A673 (cell line): ENCODE measurements at regions not wholly inside any gene's neighbourhood (a gene's known extent, or its start where the extent isn't known, plus 50 kb on each side); places are given as distances from the start of the nearest gene placed in this dataset.
"Not testable (repeated sequence)": the region's sequence is repeated elsewhere in the genome, so short reads cannot be mapped to it uniquely, and the experiment has no call there.

ENCODE experiments used
- BruUV-seq: library from RNA; stranded (reverse); fragments of 400-500 nt; replicated peaks from 2 replicates; lab custom pipeline; 2021; lab: Mats Ljungman, UMichigan
- CTCF ChIA-PET: fragments of 300-600 bp; sonication (Branson Sonifier 250); formaldehyde crosslinking; loops from one replicate; lab custom pipeline; 2022; ENCODE audit warnings: antibody characterized with exemption; lab: Charles Lee
- POLR2A ChIA-PET: fragments of 300-600 bp; sonication (Branson Sonifier 250); formaldehyde crosslinking; loops from one replicate; lab custom pipeline; 2022; ENCODE audit warnings: antibody characterized with exemption; ENCODE audit not compliant: low non-redundant PET; lab: Charles Lee
- DNase-seq: peaks from one replicate; pipeline ENCODE4 v3.0.0-alpha.2; 2015; ENCODE audit warnings: low spot score
- H3K27ac ChIP-seq: fragments of 200-600 bp; sonication (generic); 2 replicates; pipeline ENCODE4 v1.5.1; 2016; ENCODE audit warnings: mixed run types, low read depth, mild to moderate bottlenecking, mixed read lengths, antibody characterized with exemption, low read length; ENCODE audit not compliant: poor library complexity, severe bottlenecking
- H3K27me3 ChIP-seq: fragments of 200-600 bp; sonication (generic); replicated peaks from 2 replicates; pipeline ENCODE4 v1.6.1; 2017; ENCODE audit warnings: mixed run types, low read depth, mild to moderate bottlenecking, mixed read lengths, antibody characterized with exemption, low read length; ENCODE audit not compliant: insufficient read depth, poor library complexity
- H3K36me3 ChIP-seq: fragments of 200-600 bp; sonication (generic); 2 replicates; pipeline ENCODE4 v1.6.1; 2016; ENCODE audit warnings: mixed run types, mild to moderate bottlenecking, mixed read lengths, antibody characterized with exemption, low read length; ENCODE audit not compliant: insufficient read depth, poor library complexity, severe bottlenecking
- H3K4me1 ChIP-seq: fragments of 200-600 bp; sonication (generic); 2 replicates; pipeline ENCODE4 v1.6.1; 2017; ENCODE audit warnings: mixed run types, mild to moderate bottlenecking, mixed read lengths, antibody characterized with exemption, low read length; ENCODE audit not compliant: insufficient read depth, poor library complexity, severe bottlenecking
- H3K4me3 ChIP-seq: fragments of 200-600 bp; sonication (generic); 2 replicates; pipeline ENCODE4 v1.5.1; 2016; ENCODE audit warnings: low read depth, mixed run types, mild to moderate bottlenecking, mixed read lengths, low read length; ENCODE audit not compliant: poor library complexity, severe bottlenecking
- H3K9me3 ChIP-seq: fragments of 200-600 bp; sonication (generic); 2 replicates; pipeline ENCODE4 v1.6.1; 2016; ENCODE audit warnings: mixed run types, low read depth, mild to moderate bottlenecking, mixed read lengths, antibody characterized with exemption, low read length; ENCODE audit not compliant: poor library complexity, severe bottlenecking
- EZH2 ChIP-seq: fragments of 200-600 bp; sonication (generic); IDR thresholded peaks from 2 replicates; pipeline ENCODE4 v1.6.1; 2017; ENCODE audit warnings: borderline replicate concordance, low read depth, mild to moderate bottlenecking, mixed read lengths, antibody characterized with exemption, low read length; ENCODE audit not compliant: poor library complexity, severe bottlenecking
- intact Hi-C: fragments of 100-400 bp; cut with micrococcal nuclease; formaldehyde crosslinking; loops from one replicate; pipeline ENCODE4 v1.10.0; 2022; ENCODE audit not compliant: unreplicated experiment
- TF ChIP-seq, protein P1 (sequence below): fragments of 300-800, 200-600 bp; sonication (generic); conservative IDR thresholded peaks from 2 replicates; pipeline ENCODE4 v1.5.1; 2017; ENCODE audit warnings: low read depth, mild to moderate bottlenecking, antibody characterized with exemption, low read length, moderate library complexity, mixed read lengths

DNA sequence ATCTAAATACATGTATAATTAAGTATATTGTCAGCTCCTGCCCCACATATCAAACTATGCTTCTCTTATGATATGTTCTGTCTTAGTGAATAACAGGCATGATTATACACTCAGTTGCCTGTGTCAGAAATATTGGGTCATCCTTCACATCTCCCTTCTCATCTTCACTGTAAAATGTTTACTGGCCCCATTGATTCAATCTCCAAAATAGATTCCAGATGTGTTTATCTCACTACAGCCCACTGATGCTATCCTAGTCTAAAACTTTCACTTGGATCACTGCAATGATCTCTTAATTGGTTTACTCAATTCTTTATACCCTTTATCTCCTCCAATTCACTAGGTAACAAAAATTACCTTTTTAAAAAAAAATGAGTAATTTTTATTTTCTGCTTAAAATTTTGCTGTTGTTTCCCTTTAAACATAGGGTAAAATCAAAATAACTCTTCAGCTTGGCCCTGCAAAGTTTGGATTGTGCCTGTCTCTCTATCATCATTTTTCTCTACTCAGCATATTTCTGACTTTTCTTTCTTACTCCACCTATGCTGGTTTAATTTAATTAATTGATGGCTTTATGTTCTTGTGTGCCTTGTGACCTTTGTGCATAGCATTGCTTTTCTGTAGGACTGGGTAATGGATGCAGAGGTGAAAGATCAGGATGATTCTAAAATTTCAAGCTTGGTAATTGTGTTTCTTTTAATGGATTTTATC is 233.9 kb upstream of the FOXP2 start:
- H3K27ac ChIP-seq, result no peak overlapping the region

DNA sequence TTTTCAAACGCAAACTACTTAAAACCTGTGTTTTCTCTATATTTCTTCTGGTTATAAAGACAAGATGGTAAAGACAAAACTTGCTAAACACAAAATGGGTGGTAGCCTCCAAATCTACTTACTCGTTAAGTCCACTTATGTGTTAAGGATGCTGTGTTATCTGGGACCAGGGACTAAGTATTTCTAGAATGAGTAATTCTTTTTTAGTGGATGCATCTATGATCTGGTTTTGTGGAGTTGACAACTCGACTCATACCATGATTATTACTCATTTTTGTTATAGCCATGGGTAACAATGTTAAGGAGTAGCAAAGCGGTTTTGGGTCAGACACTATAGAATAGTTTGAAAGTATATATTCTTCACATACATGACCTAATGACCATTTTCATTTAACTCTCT is 239.5 kb upstream of the FOXP2 start:
- POLR2A ChIA-PET, result no interaction called here
- CTCF ChIA-PET, result no interaction called here
- Histone ChIP-seq H3K4me3 (no peak overlapping the region), H3K27me3 (no peaks in the 10 kb centered on the region), H3K27ac (no peak overlapping the region), H3K9me3 (no peaks in the 10 kb centered on the region), H3K4me1 (no peaks in the 10 kb centered on the region), H3K36me3 (no peaks in the 10 kb centered on the region)
- no peak for DNase-seq
- TF ChIP-seq, protein P1, sequence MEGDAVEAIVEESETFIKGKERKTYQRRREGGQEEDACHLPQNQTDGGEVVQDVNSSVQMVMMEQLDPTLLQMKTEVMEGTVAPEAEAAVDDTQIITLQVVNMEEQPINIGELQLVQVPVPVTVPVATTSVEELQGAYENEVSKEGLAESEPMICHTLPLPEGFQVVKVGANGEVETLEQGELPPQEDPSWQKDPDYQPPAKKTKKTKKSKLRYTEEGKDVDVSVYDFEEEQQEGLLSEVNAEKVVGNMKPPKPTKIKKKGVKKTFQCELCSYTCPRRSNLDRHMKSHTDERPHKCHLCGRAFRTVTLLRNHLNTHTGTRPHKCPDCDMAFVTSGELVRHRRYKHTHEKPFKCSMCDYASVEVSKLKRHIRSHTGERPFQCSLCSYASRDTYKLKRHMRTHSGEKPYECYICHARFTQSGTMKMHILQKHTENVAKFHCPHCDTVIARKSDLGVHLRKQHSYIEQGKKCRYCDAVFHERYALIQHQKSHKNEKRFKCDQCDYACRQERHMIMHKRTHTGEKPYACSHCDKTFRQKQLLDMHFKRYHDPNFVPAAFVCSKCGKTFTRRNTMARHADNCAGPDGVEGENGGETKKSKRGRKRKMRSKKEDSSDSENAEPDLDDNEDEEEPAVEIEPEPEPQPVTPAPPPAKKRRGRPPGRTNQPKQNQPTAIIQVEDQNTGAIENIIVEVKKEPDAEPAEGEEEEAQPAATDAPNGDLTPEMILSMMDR, result no peak
- TF ChIP-seq EZH2, result no peak
- no TSS peak for BruUV-seq
- intact Hi-C loops, result no loop called here

More for the DNA sequence above, 233.9 kb upstream of the FOXP2 start:
- Histone ChIP-seq H3K36me3 (no peaks in the 10 kb centered on the region), H3K4me1 (no peaks in the 10 kb centered on the region), H3K27me3 (peaks cover 25% of the 10 kb centered on the region), H3K4me3 (no peak overlapping the region), H3K9me3 (no peaks in the 10 kb centered on the region)
- BruUV-seq, result no TSS peak
- DNase-seq, result no peak
- TF ChIP-seq EZH2, result no peak
- TF ChIP-seq, protein P1, result no peak
- intact Hi-C loops, result no loop called here
- POLR2A ChIA-PET, result no interaction called here
- CTCF ChIA-PET, result no interaction called here

DNA sequence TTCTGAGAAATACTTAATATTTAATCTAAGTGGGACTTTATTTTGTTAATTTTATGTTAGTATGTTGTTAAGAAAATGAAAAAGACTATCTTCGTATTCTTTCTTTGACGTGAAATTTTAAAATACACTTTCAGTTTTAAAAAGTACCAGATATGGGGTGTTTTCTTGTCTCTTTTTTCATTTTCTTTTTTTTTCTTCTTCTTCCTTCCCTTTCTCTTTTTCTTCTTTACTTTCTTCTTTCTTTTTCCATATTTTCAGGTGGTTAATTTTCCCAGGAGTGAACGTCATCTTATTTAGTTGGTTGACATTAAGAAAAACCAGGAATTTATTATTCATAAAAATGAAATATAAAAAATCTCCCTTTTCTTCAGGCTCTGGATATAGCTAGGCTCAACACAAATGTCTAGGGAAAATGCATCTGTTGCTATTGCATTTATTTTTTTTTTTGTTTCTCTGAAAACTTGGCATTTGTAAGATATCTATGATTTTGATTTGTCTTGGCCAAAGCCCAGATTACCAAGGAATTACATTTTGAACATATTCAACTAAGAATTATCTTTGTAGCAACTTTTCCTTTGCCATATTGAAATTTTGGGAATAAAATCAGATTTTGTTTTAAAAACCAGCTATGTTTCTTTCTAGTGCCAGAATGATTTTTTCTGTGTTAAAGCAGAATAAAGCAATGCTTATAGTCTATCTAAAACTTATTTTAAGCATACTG is 241.3 kb upstream of the FOXP2 start:
- H3K9me3 ChIP-seq, result no peaks in the 10 kb centered on the region
- no peaks in the 10 kb centered on the region for H3K4me1 ChIP-seq
- no peaks in the 10 kb centered on the region for H3K36me3 ChIP-seq
- H3K4me3 ChIP-seq, result no peak overlapping the region
- H3K27ac ChIP-seq, result no peak overlapping the region
- no peak for DNase-seq
- ChIA-PET POLR2A (no interaction called here), CTCF (no interaction called here)
- H3K27me3 ChIP-seq, result no peaks in the 10 kb centered on the region
- TF ChIP-seq, protein P1, result no peak
- no peak for TF ChIP-seq EZH2
- intact Hi-C loops, result no loop called here
- BruUV-seq, result no TSS peak

DNA sequence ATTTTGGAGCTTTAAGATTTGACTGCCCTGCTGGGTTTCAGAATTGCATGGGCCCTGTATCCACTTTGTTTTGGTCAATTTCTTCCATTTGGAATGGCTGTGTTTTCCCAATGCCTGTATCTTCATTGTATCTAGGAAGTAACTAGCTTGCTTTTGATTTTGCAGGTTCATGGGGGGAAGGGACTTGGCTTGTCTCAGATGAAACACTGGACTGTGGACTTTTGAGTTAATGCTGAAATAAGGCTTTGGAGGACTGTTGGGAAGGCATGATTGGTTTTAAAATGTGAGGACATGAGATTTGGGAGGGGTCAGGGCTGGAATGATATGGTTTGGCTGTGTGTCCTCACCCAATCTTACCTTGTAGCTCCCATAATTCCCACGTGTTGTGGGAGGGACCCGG is 245.2 kb upstream of the FOXP2 start:
- H3K36me3 ChIP-seq, DNase-seq, CTCF ChIA-PET, POLR2A ChIA-PET, intact Hi-C loops, H3K27ac ChIP-seq, H3K4me3 ChIP-seq, BruUV-seq, H3K9me3 ChIP-seq, H3K4me1 ChIP-seq, H3K27me3 ChIP-seq: not testable (repeated sequence)
